Muscle layer of colon (tissue), 2 donors: ENCODE measurements at regions not wholly inside any gene's neighbourhood (a gene's known extent, or its start where the extent isn't known, plus 50 kb on each side); places are given as distances from the start of the nearest gene placed in this dataset.

Experiments
- H3K27ac ChIP-seq: one replicate; pipeline ENCODE4 v1.7.0; 2013; ENCODE audit warnings: low read depth, mild to moderate bottlenecking, low read length, moderate library complexity
- H3K27me3 ChIP-seq, 2 donors: one replicate each; pipeline ENCODE4 v1.7.0; 2013; ENCODE audit warnings: low read length in 2 of 2, mild to moderate bottlenecking in 2 of 2; ENCODE audit not compliant: insufficient read depth in 2 of 2, control insufficient read depth in 1 of 2
- H3K36me3 ChIP-seq: one replicate; pipeline ENCODE4 v1.7.0; 2013; ENCODE audit warnings: mild to moderate bottlenecking, low read length; ENCODE audit not compliant: insufficient read depth
- H3K4me1 ChIP-seq: one replicate; pipeline ENCODE4 v1.7.0; 2013; ENCODE audit warnings: mild to moderate bottlenecking, low read length; ENCODE audit not compliant: insufficient read depth
- H3K4me3 ChIP-seq, 2 donors: one replicate each; pipeline ENCODE4 v1.7.0; 2013; ENCODE audit warnings: low read length in 2 of 2, low read depth in 1 of 2, mild to moderate bottlenecking in 1 of 2, moderate library complexity in 1 of 2
- H3K9ac ChIP-seq: one replicate; pipeline ENCODE4 v1.7.0; 2013; ENCODE audit warnings: low read length
- H3K9me3 ChIP-seq: one replicate; pipeline ENCODE4 v1.7.0; 2013; ENCODE audit warnings: mild to moderate bottlenecking, low read length
- donor health status: abdominal sarcoma.
- donor health status: Adenocarcinoma of cecum.

GRCh38 chr3:25214034-25214433 lies 214.0 kb upstream of the RARB start:
- no peaks in the 10 kb centered on the region for H3K36me3 ChIP-seq

GRCh38 chr3:25218362-25218761 lies 209.7 kb upstream of the RARB start:
- no peak overlapping the region for H3K27ac ChIP-seq
- no peaks in the 10 kb centered on the region for H3K9me3 ChIP-seq
- H3K4me3 ChIP-seq = no peak overlapping the region
- H3K9ac ChIP-seq = no peak overlapping the region
- no peaks in the 10 kb centered on the region for H3K4me1 ChIP-seq
- no peaks in the 10 kb centered on the region for H3K27me3 ChIP-seq
- no peaks in the 10 kb centered on the region for H3K36me3 ChIP-seq

More at GRCh38 chr3:25214034-25214433, 214.0 kb upstream of the RARB start:
- Histone ChIP-seq H3K9ac (no peak overlapping the region), H3K9me3 (no peaks in the 10 kb centered on the region), H3K4me1 (no peaks in the 10 kb centered on the region), H3K27me3 (no peaks in the 10 kb centered on the region), H3K27ac (no peak overlapping the region), H3K4me3 (no peak overlapping the region)

GRCh38 chr3:25226747-25227146 lies 201.3 kb upstream of the RARB start:
- no peaks in the 10 kb centered on the region for H3K36me3 ChIP-seq
- H3K4me3 ChIP-seq = no peak overlapping the region
- H3K4me1 ChIP-seq = no peaks in the 10 kb centered on the region
- H3K27me3 ChIP-seq = no peaks in the 10 kb centered on the region
- no peak overlapping the region for H3K9ac ChIP-seq
- no peaks in the 10 kb centered on the region for H3K9me3 ChIP-seq
- no peak overlapping the region for H3K27ac ChIP-seq

- no peaks in the 10 kb centered on the region for H3K9me3 ChIP-seq
- H3K27ac ChIP-seq = no peak overlapping the region
- H3K27me3 ChIP-seq = no peaks in the 10 kb centered on the region
Measured at GRCh38 chr3:25229586-25229985, 198.5 kb upstream of the RARB start.

GRCh38 chr3:25235031-25235430 lies 193.0 kb upstream of the RARB start:
- H3K4me1 ChIP-seq = no peaks in the 10 kb centered on the region
- H3K9ac ChIP-seq = no peak overlapping the region
- no peaks in the 10 kb centered on the region for H3K9me3 ChIP-seq
- H3K27me3 ChIP-seq = no peaks in the 10 kb centered on the region
- no peak overlapping the region for H3K4me3 ChIP-seq
- H3K27ac ChIP-seq = no peak overlapping the region
- H3K36me3 ChIP-seq = no peaks in the 10 kb centered on the region

More at GRCh38 chr3:25229586-25229985, 198.5 kb upstream of the RARB start:
- no peak overlapping the region for H3K4me3 ChIP-seq
- no peaks in the 10 kb centered on the region for H3K4me1 ChIP-seq
- no peak overlapping the region for H3K9ac ChIP-seq
- H3K36me3 ChIP-seq = no peaks in the 10 kb centered on the region

- Histone ChIP-seq H3K27me3 (no peaks in the 10 kb centered on the region), H3K4me3 (no peak overlapping the region), H3K9ac (no peak overlapping the region), H3K36me3 (no peaks in the 10 kb centered on the region), H3K27ac (no peak overlapping the region), H3K4me1 (no peaks in the 10 kb centered on the region), H3K9me3 (no peaks in the 10 kb centered on the region)
Measured at GRCh38 chr3:25235466-25235865, 192.6 kb upstream of the RARB start.

- Histone ChIP-seq H3K4me1 (no peaks in the 10 kb centered on the region), H3K36me3 (no peaks in the 10 kb centered on the region), H3K27ac (no peak overlapping the region), H3K27me3 (no peaks in the 10 kb centered on the region), H3K4me3 (no peak overlapping the region), H3K9me3 (no peaks in the 10 kb centered on the region), H3K9ac (no peak overlapping the region)
Measured at GRCh38 chr3:25237602-25238001, 190.5 kb upstream of the RARB start.

GRCh38 chr3:25239042-25239441 lies 189.0 kb upstream of the RARB start:
- no peak overlapping the region for H3K4me3 ChIP-seq

GRCh38 chr3:25246913-25247312 lies 181.2 kb upstream of the RARB start:
- Histone ChIP-seq H3K9me3 (peaks cover 8% of the 10 kb centered on the region), H3K27ac (no peak overlapping the region), H3K9ac (no peak overlapping the region), H3K4me1 (no peaks in the 10 kb centered on the region), H3K4me3 (no peak overlapping the region), H3K36me3 (no peaks in the 10 kb centered on the region), H3K27me3 (no peaks in the 10 kb centered on the region)

More at GRCh38 chr3:25239042-25239441, 189.0 kb upstream of the RARB start:
- H3K36me3 ChIP-seq = no peaks in the 10 kb centered on the region
- H3K4me1 ChIP-seq = no peaks in the 10 kb centered on the region
- H3K9ac ChIP-seq = no peak overlapping the region
- no peaks in the 10 kb centered on the region for H3K9me3 ChIP-seq
- no peak overlapping the region for H3K27ac ChIP-seq
- H3K27me3 ChIP-seq = no peaks in the 10 kb centered on the region

GRCh38 chr3:25252291-25252690 lies 175.8 kb upstream of the RARB start:
- Histone ChIP-seq H3K9ac (no peak overlapping the region), H3K4me1 (no peaks in the 10 kb centered on the region), H3K4me3 (no peak overlapping the region), H3K27ac (no peak overlapping the region), H3K9me3 (peaks cover 9% of the 10 kb centered on the region), H3K27me3 (no peaks in the 10 kb centered on the region), H3K36me3 (no peaks in the 10 kb centered on the region)

GRCh38 chr3:25257026-25257425 lies 171.0 kb upstream of the RARB start:
- H3K9me3 ChIP-seq = peaks cover under 1% of the 10 kb centered on the region
- no peaks in the 10 kb centered on the region for H3K36me3 ChIP-seq
- no peak overlapping the region for H3K4me3 ChIP-seq

GRCh38 chr3:25259871-25260270 lies 168.2 kb upstream of the RARB start:
- Histone ChIP-seq H3K27me3 (no peaks in the 10 kb centered on the region), H3K4me1 (no peaks in the 10 kb centered on the region), H3K27ac (no peak overlapping the region), H3K9ac (no peak overlapping the region), H3K4me3 (no peak overlapping the region), H3K36me3 (no peaks in the 10 kb centered on the region), H3K9me3 (no peaks in the 10 kb centered on the region)

More at GRCh38 chr3:25257026-25257425, 171.0 kb upstream of the RARB start:
- no peak overlapping the region for H3K27ac ChIP-seq
- no peak overlapping the region for H3K9ac ChIP-seq
- H3K27me3 ChIP-seq = no peaks in the 10 kb centered on the region
- H3K4me1 ChIP-seq = no peaks in the 10 kb centered on the region
